ENCODE measurements at regions not wholly inside any gene's neighbourhood (a gene's known extent, or its start where the extent isn't known, plus 50 kb on each side); places are given as distances from the start of the nearest gene placed in this dataset.

- no peak for DNase-seq
Observed at GRCh38 chr3:116767726-116768125, 58.1 kb downstream of the TUSC7 start.

- DNase-seq, result peak; percentile 81
Observed at GRCh38 chr3:116770815-116771450, 61.4 kb downstream of the TUSC7 start.

- no peak for DNase-seq
Observed at GRCh38 chr3:116776880-116777785, 67.6 kb downstream of the TUSC7 start.

GRCh38 chr3:116785226-116785625 lies 75.6 kb downstream of the TUSC7 start:
- DNase-seq, result no peak

GRCh38 chr3:116802651-116803050 lies 93.1 kb downstream of the TUSC7 start:
- DNase-seq, result no peak

- DNase-seq, result no peak
Observed at GRCh38 chr3:116806351-116806750, 96.8 kb downstream of the TUSC7 start.

- DNase-seq, result no peak
Observed at GRCh38 chr3:116808725-116809124, 99.1 kb downstream of the TUSC7 start.

GRCh38 chr3:116809208-116809607 lies 99.6 kb downstream of the TUSC7 start:
- no peak for DNase-seq

GRCh38 chr3:116811754-116812153 lies 102.2 kb downstream of the TUSC7 start:
- no peak for DNase-seq

GRCh38 chr3:116812949-116813348 lies 103.4 kb downstream of the TUSC7 start:
- DNase-seq, result no peak

GRCh38 chr3:116815321-116815720 lies 105.7 kb downstream of the TUSC7 start:
- no peak for DNase-seq

- peak; percentile 3 for DNase-seq
Observed at GRCh38 chr3:116815831-116816588, 106.4 kb downstream of the TUSC7 start.

- DNase-seq, result no peak
Observed at GRCh38 chr3:116821371-116821770, 111.8 kb downstream of the TUSC7 start.

GRCh38 chr3:116824208-116824607 lies 114.6 kb downstream of the TUSC7 start:
- no peak for DNase-seq

GRCh38 chr3:116833202-116833601 lies 123.6 kb downstream of the TUSC7 start:
- DNase-seq, result no peak

GRCh38 chr3:116834816-116835215 lies 125.2 kb downstream of the TUSC7 start:
- no peak for DNase-seq

GRCh38 chr3:116835658-116836057 lies 126.1 kb downstream of the TUSC7 start:
- DNase-seq, result no peak

- no peak for DNase-seq
Observed at GRCh38 chr3:116836286-116836685, 126.7 kb downstream of the TUSC7 start.

GRCh38 chr3:116837483-116837882 lies 127.9 kb downstream of the TUSC7 start:
- DNase-seq, result no peak

- DNase-seq, result no peak
Observed at GRCh38 chr3:116841003-116841735, 131.6 kb downstream of the TUSC7 start.

- no peak for DNase-seq
Observed at GRCh38 chr3:116842254-116842957, 132.8 kb downstream of the TUSC7 start.

GRCh38 chr3:116848248-116848829 lies 138.8 kb downstream of the TUSC7 start:
- DNase-seq, result no peak
